OCI-LY3 (cell line): ENCODE measurements at regions not wholly inside any gene's neighbourhood (a gene's known extent, or its start where the extent isn't known, plus 50 kb on each side); places are given as distances from the start of the nearest gene placed in this dataset.

Experiments used
- EZH2phosphoT487 ChIP-seq: fragments of 200-600 bp; shearing (Covaris generic); IDR thresholded peaks from 2 replicates; pipeline ENCODE4 v1.6.1; 2018; ENCODE audit warnings: antibody characterized with exemption, mixed run types, low read depth
- TF ChIP-seq, protein P1 (sequence below): fragments of 200-600, 300-600 bp; sonication (generic); IDR thresholded peaks from 2 replicates; pipeline ENCODE4 v1.5.1; 2014; ENCODE audit warnings: antibody characterized with exemption, low read length, low read depth

DNA sequence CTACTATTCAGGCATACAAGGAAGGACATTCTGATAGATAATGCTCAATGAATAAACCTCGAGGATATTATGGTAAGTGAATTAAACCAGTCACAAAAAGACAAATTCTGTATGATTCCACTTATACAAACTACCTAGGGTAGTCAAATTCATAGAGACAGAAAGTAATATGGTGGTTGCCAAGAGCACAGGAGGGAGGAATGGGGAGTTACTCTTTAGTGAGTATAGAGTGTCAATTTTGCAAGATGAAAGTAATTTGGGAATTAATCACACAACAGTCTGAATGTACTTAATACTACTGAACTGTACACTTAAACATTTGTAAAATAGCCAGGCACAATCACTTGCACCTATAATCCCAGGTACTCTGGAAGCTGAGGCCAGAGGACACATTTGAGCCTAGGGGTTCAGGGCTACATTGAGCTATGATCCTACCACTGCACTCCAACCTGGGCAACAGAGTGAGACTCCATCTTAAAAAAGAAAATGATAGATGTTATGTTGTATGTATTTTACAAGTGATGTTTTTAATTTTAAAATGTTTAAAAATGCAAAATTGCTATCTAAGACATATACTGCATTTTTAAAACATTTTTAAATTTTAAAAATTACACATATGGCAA is 91.0 kb downstream of the NPAP1 start:
- TF ChIP-seq, protein P1, sequence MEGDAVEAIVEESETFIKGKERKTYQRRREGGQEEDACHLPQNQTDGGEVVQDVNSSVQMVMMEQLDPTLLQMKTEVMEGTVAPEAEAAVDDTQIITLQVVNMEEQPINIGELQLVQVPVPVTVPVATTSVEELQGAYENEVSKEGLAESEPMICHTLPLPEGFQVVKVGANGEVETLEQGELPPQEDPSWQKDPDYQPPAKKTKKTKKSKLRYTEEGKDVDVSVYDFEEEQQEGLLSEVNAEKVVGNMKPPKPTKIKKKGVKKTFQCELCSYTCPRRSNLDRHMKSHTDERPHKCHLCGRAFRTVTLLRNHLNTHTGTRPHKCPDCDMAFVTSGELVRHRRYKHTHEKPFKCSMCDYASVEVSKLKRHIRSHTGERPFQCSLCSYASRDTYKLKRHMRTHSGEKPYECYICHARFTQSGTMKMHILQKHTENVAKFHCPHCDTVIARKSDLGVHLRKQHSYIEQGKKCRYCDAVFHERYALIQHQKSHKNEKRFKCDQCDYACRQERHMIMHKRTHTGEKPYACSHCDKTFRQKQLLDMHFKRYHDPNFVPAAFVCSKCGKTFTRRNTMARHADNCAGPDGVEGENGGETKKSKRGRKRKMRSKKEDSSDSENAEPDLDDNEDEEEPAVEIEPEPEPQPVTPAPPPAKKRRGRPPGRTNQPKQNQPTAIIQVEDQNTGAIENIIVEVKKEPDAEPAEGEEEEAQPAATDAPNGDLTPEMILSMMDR: no peak
- no peak for TF ChIP-seq EZH2phosphoT487
